NT2/D1 (cell line): ENCODE measurements at regions not wholly inside any gene's neighbourhood (a gene's known extent, or its start where the extent isn't known, plus 50 kb on each side); places are given as distances from the start of the nearest gene placed in this dataset.
"Not testable (repeated sequence)": the region's sequence is repeated elsewhere in the genome, so short reads cannot be mapped to it uniquely, and the experiment has no call there.

Experiments used
- DNase-seq: peaks from one replicate; pipeline ENCODE4 v3.0.0-alpha.2; 2011; ENCODE audit warnings: low read depth, low spot score
- H3K27me3 ChIP-seq: 2 replicates; pipeline ENCODE4 v1.6.0; 2011; ENCODE audit warnings: mild to moderate bottlenecking; ENCODE audit not compliant: insufficient read length, insufficient read depth
- H3K36me3 ChIP-seq: 2 replicates; pipeline ENCODE4 v1.6.1; 2011; ENCODE audit warnings: mild to moderate bottlenecking, low read length, mixed read lengths; ENCODE audit not compliant: insufficient read depth, insufficient read length
- H3K4me1 ChIP-seq: 2 replicates; pipeline ENCODE4 v1.5.1; 2011; ENCODE audit not compliant: insufficient read depth, insufficient read length
- H3K4me3 ChIP-seq: 2 replicates; pipeline ENCODE4 v1.5.1; 2011; ENCODE audit warnings: low read depth; ENCODE audit not compliant: insufficient read length
- H3K9ac ChIP-seq: 2 replicates; pipeline ENCODE4 v1.6.0; 2011; ENCODE audit warnings: low read depth; ENCODE audit not compliant: insufficient read length
- H3K9me3 ChIP-seq: 2 replicates; pipeline ENCODE4 v1.5.1; 2011; ENCODE audit warnings: mild to moderate bottlenecking, low read length; ENCODE audit not compliant: insufficient read depth
- SUZ12 ChIP-seq: IDR thresholded peaks from 2 replicates; pipeline ENCODE4 v1.6.1; 2011; ENCODE audit not compliant: insufficient read length, insufficient read depth; ENCODE audit errors: extremely low read depth
- YY1 ChIP-seq: IDR thresholded peaks from 2 replicates; pipeline ENCODE4 v1.6.1; 2011; ENCODE audit not compliant: insufficient read length, insufficient read depth
- ZNF274 ChIP-seq: IDR thresholded peaks from 2 replicates; pipeline ENCODE4 v1.6.1; 2011; ENCODE audit warnings: mild to moderate bottlenecking, low read depth, low read length

- no peaks in the 10 kb centered on the region for H3K4me1 ChIP-seq
- no peak overlapping the region for H3K9ac ChIP-seq
- no peaks in the 10 kb centered on the region for H3K36me3 ChIP-seq
- TF ChIP-seq YY1 (no peak), SUZ12 (no peak), ZNF274 (no peak)
- no peak for DNase-seq
- no peak overlapping the region for H3K4me3 ChIP-seq
- no peaks in the 10 kb centered on the region for H3K9me3 ChIP-seq
- no peaks in the 10 kb centered on the region for H3K27me3 ChIP-seq
Observed at GRCh38 chr11:59029366-59029889, 56.7 kb upstream of the GLYATL1B start.

- Histone ChIP-seq H3K27me3 (no peaks in the 10 kb centered on the region), H3K9me3 (no peaks in the 10 kb centered on the region), H3K9ac (no peak overlapping the region), H3K4me3 (no peak overlapping the region), H3K4me1 (no peaks in the 10 kb centered on the region), H3K36me3 (no peaks in the 10 kb centered on the region)
- TF ChIP-seq ZNF274 (no peak), SUZ12 (no peak)
- no peak for DNase-seq
Observed at GRCh38 chr11:59030037-59030436, 56.1 kb upstream of the GLYATL1B start.

DNA sequence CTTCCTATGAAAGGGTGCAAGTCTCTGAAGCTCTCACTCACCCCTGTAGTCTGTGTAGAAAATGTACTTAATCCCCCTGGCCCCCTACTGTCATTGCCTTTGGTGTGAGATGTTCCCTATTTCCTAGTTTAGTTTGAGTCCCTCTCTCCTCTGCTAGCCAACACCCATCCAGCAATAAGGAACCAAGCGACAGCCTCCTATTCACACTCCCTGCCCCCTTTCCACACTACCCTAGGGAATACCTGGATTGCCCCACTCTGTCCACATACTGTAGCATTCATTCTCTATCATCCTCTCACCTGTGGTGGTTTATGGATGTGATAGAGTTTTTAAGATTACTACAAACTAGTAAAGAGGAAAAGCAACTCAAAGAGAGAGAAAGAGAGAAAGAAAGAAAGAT, 54.4 kb upstream of the GLYATL1B start:
- H3K9me3 ChIP-seq, H3K4me3 ChIP-seq, DNase-seq, H3K4me1 ChIP-seq, H3K27me3 ChIP-seq, H3K36me3 ChIP-seq, H3K9ac ChIP-seq: not testable (repeated sequence)
